Stimulated activated naive CD4-positive, alpha-beta T cell (primary cell): ENCODE measurements at regions not wholly inside any gene's neighbourhood (a gene's known extent, or its start where the extent isn't known, plus 50 kb on each side); places are given as distances from the start of the nearest gene placed in this dataset.
"Not testable (repeated sequence)": the region's sequence is repeated elsewhere in the genome, so short reads cannot be mapped to it uniquely, and the experiment has no call there.

Experiments used
- DNase-seq, 6 experiments: peaks; one replicate each; lab custom pipeline; 2025; lab: John Stamatoyannopoulos, UW

DNA sequence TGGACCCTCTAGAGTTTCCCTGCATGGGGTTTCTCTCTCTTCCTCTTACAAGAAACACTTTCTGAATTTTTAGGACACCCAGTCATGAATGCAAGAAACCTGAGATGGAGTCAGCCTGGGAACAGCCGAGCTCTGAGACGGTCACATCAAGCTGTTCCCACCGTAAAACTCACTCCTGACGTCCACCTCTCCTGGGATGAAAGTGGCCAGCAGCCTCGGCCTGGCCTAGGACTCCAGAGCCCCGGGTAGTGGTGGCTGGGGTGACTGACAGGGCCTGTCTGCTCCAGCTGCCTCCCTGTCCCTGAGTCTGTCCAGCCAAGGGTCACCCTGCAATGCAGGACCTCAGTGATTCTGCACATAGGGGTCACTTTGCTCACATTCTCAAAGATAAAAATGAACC is 217.8 kb downstream of the SHOX start:
- no peak for DNase-seq

DNA sequence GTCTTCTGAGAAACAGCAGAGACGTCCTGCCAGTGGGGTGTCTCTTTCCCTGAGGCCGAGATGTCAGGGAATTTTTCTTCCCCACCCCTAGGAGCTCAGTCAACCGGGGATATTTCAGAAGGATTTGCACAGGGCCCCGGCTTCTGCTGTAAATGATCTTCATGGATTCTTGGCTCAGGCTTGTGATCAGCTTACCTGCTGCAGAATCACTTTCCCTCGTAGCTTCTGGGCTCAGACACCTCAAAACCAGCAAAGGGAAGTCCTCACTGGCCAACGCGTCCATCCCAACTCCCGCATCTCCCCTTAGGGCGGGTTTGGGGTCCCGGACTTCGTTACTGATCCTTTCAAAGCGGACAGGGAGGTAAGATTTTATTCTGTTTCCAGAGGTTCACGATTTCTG is 212.7 kb downstream of the SHOX start:
- no peak for DNase-seq

DNA sequence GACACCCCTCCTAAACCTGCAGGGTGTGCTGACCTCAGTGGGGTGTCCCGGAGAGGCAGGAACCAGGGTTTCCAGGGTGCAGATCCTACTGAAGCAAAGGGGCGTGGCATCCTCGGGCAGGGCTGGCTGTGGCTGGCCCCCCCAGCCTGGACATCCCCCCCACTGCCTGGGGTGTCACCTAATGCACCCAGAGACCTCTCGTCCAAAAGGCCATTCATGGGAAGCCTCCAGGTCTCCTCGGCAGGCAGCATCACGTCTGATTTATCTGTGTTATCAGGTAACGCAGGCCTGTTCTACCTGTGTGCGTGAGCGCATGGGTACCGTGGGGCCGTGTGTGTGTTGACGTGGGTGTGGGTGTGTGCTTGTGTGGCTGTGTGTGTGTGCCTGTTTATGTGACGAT is 210.0 kb downstream of the SHOX start:
- no peak for DNase-seq

DNA sequence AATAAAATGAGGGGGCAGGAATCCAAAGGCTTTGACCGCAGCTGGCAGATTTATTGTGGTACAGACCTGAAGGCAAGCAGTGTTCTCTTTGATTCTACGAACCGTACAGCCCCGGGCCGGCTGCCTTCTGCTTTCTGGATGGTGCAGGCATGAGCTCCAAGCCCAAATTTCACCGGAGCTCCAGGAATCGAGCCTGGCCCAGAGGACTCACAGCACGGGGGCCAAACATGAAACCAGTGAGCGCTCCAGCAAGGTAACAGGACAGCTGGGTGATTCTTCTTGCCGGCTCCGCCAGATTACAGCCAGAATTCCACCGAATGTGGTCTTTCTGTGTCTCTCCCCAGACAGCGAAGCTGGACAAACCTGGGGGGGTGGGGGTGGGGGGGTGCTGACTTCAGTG is 208.1 kb downstream of the SHOX start:
- DNase-seq: not testable (repeated sequence)

DNA sequence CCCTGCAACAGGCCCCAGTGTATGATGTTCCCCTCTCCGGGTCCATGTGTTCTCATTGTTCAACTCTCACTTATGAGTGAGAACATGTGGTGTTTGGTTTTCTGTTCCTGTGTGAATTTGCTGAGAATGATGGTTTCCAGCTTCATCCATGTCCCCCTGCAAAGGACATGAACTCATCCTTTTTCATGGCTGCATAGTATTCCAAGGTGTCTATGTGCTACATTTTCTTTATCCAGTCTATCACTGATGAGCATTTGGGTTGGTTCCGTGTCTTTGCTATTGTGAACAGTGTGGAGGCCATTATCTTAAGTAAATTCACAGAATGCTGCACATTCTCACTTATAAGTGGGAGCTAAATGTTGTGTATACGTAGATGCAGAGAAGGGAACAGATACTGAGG is 205.3 kb downstream of the SHOX start:
- DNase-seq: not testable (repeated sequence)

DNA sequence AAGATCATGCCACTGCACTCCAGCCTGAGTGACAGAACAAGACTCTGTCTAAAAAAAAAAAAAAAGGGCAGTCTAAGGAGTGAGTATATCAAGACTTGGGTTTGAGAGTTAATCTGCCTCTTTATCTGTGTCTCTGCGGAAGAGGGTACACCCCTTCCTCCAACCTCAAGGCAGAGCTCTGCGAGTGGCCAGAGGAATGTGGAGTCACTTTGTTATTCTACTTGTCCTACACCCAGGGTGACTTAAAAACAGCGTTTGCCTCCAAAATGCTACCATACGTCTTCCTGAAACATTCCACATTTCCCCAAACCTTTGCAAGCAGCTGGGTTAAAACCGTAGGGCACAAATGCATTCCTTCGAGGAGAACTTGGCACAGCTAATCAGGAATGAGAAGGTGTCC is 199.9 kb downstream of the SHOX start:
- no peak for DNase-seq

DNA sequence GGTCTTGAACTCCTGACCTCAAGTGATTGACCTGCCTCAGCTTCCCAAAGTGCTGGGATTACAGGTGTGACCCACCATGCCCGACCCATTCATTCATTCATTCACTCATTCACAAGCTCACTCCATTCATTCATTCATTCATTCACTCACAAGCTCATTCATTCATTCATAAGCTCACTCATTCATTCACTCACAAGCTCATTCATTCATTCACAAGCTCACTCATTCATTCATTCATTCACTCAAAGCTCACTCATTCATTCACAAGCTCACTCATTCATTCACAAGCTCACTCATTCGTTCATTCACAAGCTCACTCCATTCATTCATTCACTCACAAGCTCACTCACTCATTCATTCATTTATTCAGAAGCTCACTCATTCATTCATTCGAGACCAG is 198.6 kb downstream of the SHOX start:
- DNase-seq: no peak

DNA sequence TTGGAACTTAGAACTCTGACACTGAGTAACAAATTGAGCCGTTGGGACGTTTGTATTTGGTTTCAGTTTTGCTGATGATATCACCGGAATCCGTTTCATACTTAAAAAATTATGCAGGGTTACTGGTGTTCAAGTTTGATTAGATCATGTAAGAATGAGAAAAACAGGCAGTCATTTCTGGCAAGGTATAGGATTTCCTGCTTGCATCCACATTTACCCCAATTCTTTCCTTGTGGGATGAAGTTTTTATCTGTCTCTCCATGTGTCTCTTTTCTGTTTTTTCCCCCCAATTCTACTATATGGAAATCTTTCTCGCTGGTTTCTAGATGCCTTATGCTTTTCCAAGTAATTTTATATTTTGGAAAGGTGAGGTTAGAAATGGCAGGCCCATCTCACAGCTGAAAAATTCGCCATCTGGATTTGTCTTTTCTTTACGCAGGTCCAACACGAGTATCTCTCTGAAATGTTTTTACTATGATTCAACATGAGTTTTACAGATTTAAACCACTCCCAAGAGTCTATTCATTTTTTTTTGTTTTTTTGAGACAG is 197.9 kb downstream of the SHOX start:
- DNase-seq: no peak

DNA sequence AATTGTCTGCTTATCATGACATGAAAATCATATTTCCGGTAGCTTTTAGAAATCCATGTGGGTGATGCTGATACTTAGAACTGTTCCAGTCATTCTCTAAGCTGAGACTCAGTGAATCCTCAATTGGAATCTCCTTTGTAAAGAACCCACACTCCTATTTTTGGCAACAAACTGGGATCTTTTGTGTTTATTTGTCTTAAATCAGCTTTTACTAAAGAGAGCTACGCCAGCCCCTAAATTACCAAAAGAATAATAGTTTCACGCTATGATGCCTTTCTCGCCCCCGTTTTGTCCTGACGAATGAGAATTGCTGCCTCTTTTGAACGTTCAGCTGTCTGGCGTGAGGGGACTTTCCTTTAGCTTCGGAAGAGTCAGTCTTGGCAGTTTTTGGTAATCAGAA is 195.9 kb downstream of the SHOX start:
- DNase-seq: no peak

DNA sequence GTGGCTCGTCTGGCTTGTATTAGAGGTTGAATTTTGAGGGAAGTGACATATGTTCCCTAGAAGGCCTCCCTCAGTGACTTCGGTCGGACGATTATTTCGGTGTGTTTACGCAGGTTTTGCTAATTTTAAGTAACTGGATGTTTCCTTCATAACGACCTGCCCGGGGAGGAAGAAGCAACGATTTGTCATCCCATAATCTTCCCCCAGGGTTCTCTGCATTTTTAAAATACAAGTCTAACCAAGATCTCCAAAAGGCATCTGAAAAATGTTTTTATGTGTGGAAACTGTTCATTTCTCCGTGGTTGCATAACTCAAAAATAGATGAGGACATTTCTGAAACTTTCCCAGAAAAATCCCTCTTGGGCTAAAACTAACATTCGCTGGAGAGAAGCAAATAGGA is 195.4 kb downstream of the SHOX start:
- no peak for DNase-seq

DNA sequence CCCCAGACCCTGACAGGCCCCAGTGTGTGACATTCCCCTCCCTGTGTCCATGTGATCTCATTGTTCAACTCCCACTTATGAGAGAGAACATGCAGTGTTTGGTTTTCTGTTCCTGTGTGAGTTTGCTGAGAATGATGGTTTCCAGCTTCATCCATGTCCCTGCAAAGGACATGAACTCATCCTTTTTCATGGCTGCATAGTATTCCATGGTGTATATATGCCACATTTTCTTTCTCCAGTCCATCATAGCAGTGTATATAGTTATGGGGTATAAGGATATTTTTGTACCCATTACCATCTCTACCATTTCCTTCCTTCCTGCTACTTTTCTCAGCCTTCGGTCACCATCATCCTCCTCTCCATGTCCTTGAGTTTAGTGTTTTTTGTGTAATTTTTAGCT is 192.5 kb downstream of the SHOX start:
- not testable (repeated sequence) for DNase-seq

DNA sequence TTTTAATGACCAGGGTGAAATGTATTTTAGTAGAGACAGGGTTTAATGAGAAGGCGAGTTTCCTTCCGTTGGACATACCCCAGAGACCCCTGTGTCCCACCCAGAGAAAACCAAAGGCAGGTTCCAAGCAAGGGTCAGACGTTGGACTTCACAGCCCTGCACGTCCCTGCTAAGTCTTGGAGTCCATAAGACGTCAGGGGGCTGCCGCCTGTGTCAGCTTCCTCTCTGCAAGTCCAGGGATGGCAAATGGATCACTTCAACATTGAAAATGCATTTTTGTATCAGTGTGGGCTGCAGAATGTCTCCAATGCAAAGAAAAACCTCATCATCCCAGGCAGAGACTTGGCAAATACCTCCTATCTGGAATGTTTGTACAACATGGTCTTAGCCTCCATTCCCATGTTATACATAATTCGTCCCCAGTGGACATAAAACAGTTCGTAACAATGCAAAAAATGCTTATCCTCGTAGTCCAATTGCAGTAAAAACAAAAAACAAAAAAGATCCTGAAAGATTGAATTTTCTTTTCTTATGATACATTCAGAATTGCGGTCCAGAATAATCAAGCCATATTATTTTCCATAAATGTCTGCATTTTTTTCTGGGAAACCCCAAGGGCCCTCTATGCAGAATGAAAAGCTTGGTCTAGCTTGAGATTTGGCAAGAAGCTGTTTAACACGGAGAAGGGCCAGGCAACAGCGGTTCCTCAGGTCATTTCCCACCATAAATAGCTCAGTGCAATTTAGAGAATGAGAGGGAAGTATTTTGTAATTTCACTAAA is 190.9 kb downstream of the SHOX start:
- DNase-seq: no peak

DNA sequence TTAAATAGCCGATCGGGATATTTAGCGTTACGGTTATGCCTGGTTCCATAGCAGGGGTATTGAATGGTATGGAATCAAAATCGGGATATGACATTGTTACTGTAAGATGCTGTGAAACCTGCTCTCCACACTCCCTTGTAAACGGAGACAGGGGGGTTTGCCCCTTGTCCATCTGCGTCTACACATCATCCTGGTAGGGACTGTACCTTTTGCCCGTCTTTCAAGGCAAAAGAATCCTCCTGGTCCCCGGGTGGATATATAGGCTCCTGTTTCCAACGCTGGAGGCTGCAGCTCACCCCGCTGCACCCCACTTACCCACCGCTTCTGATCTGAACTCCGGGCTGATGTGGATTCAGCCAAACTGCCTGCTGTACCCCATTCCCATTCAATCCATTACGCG is 189.1 kb downstream of the SHOX start:
- no peak for DNase-seq

DNA sequence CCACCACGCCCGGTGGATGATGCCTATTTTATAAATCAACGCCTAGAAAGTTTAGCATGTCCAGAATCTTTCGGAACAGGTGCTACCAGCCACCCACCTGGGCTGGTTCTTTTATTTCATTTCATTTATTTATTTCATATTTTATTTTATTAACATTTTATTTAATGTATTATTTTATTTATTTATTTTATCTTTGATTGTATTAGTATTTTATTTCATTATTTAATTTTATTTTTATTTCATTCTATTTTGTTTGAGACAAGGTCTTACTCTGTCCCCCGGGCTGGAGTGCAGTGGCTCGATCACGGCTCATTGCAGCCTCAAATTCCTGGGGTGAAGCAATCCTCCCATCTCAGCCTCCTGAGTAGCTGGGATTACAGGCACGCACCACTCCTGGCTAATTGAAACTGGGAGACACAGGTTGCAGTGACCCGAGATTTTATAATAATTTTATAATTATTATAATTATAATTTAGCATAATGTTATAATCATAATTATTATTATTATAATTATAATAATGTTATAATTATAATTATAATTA is 187.2 kb downstream of the SHOX start:
- no peak for DNase-seq

DNA sequence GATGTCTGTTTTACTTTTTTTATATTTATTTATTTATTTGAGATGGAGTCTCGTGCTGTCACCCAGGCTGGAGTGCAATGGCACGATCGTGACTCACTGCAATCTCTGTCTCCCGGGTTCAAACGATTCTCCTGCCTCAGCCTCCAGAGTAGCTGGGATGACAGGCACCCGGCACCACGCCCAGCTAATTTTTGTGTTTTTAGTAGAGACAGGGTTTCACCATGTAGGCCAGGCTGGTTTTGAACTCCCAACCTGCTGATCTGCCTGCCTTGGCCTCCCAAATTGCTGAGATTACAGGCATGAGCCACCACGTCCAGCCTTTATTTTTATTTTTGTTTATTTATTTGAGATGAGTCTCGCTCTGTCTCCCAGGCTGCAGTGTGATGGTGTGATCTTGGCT is 186.6 kb downstream of the SHOX start:
- peak in 1 of 6 experiments; percentile 4 for DNase-seq

DNA sequence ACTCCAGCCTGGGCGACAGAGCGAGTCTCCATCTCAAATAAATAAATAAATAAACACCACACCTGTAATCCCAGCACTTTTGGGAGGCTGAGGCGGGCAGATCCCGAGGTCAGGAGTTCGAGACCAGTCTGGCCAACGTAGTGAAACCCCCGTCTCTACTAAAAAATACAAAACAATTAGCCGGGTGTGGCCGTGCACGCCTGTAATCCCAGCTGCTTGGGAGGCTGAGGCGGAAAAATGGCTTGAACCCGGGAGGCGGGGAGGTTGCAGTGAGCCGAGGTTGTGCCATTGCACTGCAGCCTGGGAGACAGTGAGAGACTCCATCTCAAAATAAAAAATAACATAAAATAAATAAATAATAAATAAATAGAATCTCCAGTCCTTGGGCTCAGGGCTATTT is 185.8 kb downstream of the SHOX start:
- DNase-seq: no peak

DNA sequence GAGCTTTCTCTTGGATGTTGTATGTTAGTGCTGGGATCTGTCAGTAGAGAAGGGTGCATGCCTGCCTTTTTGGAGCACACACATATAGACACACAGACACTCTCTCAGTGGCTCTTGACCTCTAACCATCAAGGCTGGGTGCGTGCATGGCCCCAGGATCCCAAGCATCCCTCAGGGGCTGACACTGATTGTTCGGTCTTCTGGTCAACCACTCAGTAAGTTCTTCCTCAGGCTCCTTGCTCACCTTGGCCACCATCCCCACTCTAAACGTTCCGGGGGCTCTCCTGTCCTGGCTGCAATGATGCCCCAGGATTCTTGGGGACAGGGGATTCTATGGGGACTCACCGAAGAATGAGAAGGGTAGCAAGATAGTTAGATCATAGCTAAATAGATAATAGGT is 179.6 kb downstream of the SHOX start:
- no peak for DNase-seq

DNA sequence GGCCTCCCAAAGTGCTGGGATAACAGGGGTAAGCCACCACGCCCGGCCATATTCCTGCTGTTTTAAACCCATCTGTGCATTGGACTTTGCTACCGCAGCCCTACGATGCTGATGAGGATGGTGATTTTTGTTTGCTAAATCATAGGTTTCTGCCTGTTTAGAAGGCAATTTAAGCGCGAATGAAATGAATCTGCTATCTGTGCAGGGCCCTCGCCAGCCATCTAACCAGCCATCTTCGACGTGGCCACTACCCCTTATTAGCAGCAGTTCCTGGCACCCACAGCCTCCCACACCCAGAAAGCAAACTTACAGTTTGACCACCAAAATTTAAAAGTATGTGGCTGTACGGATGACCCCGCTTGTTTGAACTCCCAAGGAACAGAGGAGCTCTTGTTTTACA is 178.5 kb downstream of the SHOX start:
- no peak for DNase-seq

DNA sequence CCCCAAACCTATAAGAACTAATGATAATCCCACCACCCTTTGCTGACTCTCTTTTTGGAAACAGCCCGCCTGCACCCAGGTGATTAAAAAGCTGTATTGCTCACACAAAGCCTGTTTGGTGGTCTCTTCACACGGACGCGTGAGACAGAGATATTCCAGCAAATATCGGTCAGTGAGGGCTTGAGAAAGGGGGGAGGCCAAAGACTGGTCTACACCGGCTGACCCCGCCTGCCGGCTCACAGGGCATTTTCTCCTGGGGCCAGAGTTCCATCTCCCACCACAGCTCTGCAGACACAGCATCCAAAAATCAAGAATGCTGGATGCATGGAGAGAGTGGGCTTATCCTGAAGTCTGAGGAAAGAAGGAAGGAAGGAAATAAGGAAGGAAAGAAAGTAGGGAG is 176.0 kb downstream of the SHOX start:
- no peak for DNase-seq

DNA sequence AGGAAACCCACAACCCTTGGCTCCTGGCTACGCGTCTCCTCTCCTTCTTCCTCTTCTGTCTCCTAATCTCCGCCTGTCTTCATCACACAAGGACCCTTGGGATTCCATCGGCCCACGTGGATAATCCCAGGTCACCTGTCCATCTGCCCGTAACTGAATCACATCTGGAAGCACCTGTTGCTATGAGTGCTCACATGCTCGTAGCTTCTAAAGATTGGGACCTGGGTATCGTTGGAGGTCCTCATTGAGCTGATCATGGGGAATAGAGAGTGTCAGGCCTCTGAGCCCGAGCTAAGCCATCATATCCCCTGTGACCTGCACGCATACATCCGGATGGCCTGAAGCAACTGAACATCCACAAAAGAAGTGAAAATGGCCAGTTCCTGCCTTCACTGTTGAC is 175.4 kb downstream of the SHOX start:
- no peak for DNase-seq

DNA sequence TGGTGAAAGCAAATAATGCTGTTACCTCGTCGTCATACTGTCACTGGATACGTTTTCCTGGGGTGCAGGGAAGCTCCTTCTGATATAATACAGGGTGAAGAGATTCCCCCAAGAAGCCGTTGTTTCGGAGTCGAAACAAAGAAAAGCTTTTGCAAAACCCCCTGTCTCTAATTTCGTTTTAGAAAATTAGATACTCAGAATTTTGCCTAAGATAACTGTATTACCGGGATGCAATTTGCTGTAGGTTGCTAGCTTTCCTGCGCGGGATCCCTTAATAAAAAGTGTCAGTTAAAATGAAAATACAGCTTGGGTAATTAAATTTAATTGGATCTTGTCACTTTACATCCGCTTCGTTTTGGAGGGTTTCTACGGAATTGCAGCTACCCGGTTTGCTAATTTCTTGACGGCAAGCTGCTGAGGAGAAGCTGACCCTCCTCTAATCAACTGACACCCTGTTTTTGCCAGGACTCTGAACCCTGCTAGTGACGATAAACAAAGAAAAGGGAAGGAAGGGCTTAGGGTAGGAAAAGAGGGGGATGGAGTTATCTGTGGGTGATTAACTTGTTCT is 174.6 kb downstream of the SHOX start:
- DNase-seq: no peak

DNA sequence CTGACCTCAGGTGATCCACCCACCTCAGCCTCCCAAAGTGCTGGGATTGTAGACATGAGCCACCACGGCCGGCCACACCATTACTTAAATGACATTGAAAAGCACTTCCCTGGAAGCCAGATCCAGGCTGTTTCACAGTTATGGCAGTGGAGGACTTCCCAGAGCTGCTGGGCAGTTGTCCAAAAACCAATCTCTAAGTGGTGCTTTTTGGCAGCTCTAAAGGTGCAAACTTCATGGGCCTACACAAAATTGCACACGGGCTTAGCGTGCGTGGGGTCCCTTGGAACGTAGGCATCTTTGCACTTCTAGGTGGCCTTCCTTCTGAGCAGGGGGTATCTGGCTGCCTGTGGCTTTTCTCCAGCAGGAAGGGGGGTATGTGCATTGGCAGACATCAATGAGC is 172.3 kb downstream of the SHOX start:
- no peak for DNase-seq

DNA sequence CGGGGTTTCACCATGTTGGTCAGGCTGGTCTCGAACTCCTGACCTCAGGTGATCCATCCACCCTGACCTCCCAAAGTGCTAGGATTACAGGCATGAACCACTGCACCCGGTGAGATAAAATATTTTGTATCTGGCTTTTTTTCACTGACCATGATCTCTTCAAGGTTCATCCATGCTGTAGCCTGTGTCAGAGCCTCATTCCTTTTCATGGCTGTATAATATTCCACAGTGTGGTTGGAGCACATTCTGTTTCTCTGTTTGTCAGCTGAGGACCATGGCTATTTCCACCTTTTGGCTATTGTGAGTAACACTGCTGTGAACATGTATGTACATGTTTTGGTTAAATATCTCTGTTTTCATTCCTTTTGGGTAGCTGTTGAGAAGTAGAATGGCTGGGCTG is 169.2 kb downstream of the SHOX start:
- no peak for DNase-seq

DNA sequence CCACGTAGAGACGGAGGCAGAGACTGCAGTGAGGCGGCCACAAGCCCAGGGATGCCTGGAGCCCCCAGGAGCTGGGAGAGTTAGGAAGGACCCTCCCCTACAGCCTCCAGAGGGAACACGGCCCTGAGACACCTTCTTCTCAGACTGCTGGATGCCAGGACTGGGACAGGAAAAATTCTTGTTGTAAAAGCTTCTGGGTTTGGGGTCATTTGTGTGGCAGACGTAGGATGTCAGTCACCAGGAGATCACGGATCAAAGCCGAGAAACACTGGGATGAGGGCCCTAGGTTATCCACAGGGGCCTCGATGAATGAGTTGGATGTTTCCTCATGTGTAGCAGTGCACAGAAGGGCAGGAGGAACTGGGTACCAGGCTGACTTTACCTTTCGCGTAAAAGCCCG is 163.7 kb downstream of the SHOX start:
- no peak for DNase-seq
